ENCODE measurements at regions not wholly inside any gene's neighbourhood (a gene's known extent, or its start where the extent isn't known, plus 50 kb on each side); places are given as distances from the start of the nearest gene placed in this dataset.
A peak's percentile ranks its signal among the peaks of the same experiment; 100 is the strongest.

DNA sequence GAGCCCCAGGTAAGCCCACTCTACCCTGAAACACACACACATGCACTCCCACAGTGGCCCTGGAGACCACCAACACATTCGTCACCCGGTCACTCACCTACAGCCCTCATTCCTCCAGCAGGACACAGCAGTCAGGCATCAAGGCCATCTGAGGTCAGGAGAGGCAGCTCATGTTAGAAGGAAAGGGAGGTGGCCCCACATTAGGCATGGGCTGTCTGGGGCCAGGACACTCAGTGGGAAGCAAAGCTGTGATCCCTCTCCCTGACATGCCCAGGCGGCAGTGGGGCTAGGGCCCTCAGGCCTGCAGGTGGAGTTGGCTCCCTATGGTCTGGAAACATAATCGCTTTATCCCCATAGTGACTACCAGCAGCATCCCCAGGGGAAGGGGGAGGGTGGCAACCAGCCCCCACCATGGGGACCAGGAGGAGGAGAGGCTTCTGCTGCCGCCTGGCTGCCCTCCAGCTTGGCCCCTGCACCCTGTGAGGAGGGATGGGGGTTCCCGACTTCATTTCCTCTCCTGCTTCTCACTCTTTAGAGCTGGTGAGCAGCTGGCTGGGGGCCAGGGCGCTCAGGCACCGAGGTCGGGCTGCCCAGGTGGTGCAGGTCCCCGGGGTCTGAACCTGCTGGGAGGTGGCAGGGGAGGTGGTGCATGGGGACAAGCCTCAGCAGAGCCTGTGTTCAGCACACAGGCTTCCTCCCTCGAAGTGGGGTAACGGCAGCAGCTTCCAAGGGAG is 76.6 kb upstream of the CST7 start:
- H3K36me3 ChIP-seq, result no peaks in the 10 kb centered on the region
- ATAC-seq, result no peak
- H3K4me1 ChIP-seq, result no peaks in the 10 kb centered on the region
- no peak for TF ChIP-seq EP300 (IDR thresholded peaks at IDR 0.05)
- TF ChIP-seq, protein P1, sequence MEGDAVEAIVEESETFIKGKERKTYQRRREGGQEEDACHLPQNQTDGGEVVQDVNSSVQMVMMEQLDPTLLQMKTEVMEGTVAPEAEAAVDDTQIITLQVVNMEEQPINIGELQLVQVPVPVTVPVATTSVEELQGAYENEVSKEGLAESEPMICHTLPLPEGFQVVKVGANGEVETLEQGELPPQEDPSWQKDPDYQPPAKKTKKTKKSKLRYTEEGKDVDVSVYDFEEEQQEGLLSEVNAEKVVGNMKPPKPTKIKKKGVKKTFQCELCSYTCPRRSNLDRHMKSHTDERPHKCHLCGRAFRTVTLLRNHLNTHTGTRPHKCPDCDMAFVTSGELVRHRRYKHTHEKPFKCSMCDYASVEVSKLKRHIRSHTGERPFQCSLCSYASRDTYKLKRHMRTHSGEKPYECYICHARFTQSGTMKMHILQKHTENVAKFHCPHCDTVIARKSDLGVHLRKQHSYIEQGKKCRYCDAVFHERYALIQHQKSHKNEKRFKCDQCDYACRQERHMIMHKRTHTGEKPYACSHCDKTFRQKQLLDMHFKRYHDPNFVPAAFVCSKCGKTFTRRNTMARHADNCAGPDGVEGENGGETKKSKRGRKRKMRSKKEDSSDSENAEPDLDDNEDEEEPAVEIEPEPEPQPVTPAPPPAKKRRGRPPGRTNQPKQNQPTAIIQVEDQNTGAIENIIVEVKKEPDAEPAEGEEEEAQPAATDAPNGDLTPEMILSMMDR (IDR thresholded peaks at IDR 0.05), result no peak
- TF ChIP-seq POLR2AphosphoS5 (IDR thresholded peaks at IDR 0.05), result no peak
- no peak for TF ChIP-seq POLR2A (IDR thresholded peaks at IDR 0.05)
- H3K27ac ChIP-seq, result no peak overlapping the region
- no peak overlapping the region for H3K4me3 ChIP-seq
- 100% methylated on average over 1 of the region's 12 CpGs; no CpG with 5 or more reads in 1 of the 2 donors for WGBS, 2 donors (ENCODE audit: low coverage in 1 of 2)
- peaks cover 16% of the 10 kb centered on the region for H3K27me3 ChIP-seq
- no peaks in the 10 kb centered on the region for H3K9me3 ChIP-seq

DNA sequence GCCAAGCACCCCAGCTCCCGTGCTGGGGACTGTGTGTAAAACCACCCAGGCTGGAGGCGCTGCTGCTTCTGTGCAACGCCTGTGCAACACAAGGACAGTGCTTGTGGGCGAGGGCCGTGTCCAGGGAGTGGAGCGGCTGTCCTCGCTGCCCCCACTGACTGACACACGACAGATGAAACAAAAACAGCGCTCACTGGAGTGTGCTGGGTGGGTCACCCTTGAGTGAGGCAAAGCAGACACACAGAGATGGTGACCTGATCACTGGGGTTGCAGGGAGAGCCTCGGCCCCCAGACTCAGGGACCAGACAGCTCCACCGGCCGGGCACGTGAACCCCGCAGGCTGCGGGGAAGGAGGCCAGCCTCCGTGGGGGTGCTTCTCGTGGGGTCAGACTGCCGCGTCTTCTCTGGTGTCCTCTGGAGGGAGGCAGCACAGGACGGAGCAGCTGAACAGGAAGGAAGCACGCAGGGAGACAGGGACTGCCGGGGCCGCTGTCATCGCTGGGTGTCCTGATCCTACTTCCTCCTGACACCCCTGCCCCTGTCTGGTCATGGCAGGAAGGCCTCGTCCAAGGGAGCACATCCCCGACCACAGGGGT is 75.9 kb upstream of the CST7 start:
- H3K4me3 ChIP-seq, result no peak overlapping the region
- H3K27me3 ChIP-seq, result peaks cover 16% of the 10 kb centered on the region
- no peaks in the 10 kb centered on the region for H3K9me3 ChIP-seq
- no peak for ATAC-seq
- H3K27ac ChIP-seq, result no peak overlapping the region
- TF ChIP-seq EP300 (IDR thresholded peaks at IDR 0.05) (no peak), POLR2AphosphoS5 (IDR thresholded peaks at IDR 0.05) (no peak), POLR2A (IDR thresholded peaks at IDR 0.05) (no peak)
- TF ChIP-seq, protein P1 (IDR thresholded peaks at IDR 0.05), result no peak
- no peaks in the 10 kb centered on the region for H3K4me1 ChIP-seq
- H3K36me3 ChIP-seq, result no peaks in the 10 kb centered on the region
- WGBS, 2 donors (ENCODE audit: low coverage in 1 of 2), result 70% methylated on average over 3 of the region's 26 CpGs; no CpG with 5 or more reads in 1 of the 2 donors

- Histone ChIP-seq H3K4me1 (no peaks in the 10 kb centered on the region), H3K27ac (no peak overlapping the region), H3K36me3 (no peaks in the 10 kb centered on the region), H3K27me3 (peaks cover 16% of the 10 kb centered on the region), H3K9me3 (no peaks in the 10 kb centered on the region), H3K4me3 (no peak overlapping the region)
- 85% methylated on average over 3 of the region's 7 CpGs; no CpG with 5 or more reads in 1 of the 2 donors for WGBS, 2 donors (ENCODE audit: low coverage in 1 of 2)
- ATAC-seq, result no peak
- peak in 1 of 2 donors; percentile 10 for TF ChIP-seq POLR2A (IDR thresholded peaks at IDR 0.05)
- TF ChIP-seq POLR2AphosphoS5 (IDR thresholded peaks at IDR 0.05), result no peak
Observed at GRCh38 chr20:24875078-24875477, 74.0 kb upstream of the CST7 start.

DNA sequence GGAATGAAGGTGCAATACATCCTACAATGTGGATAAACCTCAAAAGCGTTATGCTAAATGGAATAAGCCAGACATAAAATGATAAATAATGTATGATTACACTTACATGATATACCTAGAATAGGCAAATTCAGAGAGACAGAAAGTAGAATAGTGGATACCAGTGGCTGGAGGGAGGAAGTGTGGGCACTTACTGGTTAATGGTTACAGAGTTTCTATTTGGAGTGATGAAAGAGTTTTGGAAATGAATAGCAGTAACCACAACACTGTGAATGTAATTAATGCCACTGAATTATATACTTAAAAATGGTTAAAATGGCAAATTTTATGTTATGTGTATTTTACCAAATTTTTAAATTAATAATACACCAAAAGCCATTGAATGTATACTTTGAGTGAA is 71.4 kb upstream of the CST7 start:
- 71 to 94% methylated on average over 1 of the region's 1 CpG for WGBS, 2 donors (ENCODE audit: low coverage in 1 of 2)
- peaks cover 0 to 21% (median 0%) of the 10 kb centered on the region in 3 donors for H3K9me3 ChIP-seq
- TF ChIP-seq EP300 (IDR thresholded peaks at IDR 0.05) (no peak), POLR2A (IDR thresholded peaks at IDR 0.05) (no peak), POLR2AphosphoS5 (IDR thresholded peaks at IDR 0.05) (no peak)
- TF ChIP-seq, protein P1 (IDR thresholded peaks at IDR 0.05), result no peak
- H3K4me1 ChIP-seq, result no peaks in the 10 kb centered on the region
- peaks cover 6% of the 10 kb centered on the region for H3K27me3 ChIP-seq
- H3K4me3 ChIP-seq, result no peak overlapping the region
- no peaks in the 10 kb centered on the region for H3K36me3 ChIP-seq
- no peak for ATAC-seq
- no peak overlapping the region for H3K27ac ChIP-seq

DNA sequence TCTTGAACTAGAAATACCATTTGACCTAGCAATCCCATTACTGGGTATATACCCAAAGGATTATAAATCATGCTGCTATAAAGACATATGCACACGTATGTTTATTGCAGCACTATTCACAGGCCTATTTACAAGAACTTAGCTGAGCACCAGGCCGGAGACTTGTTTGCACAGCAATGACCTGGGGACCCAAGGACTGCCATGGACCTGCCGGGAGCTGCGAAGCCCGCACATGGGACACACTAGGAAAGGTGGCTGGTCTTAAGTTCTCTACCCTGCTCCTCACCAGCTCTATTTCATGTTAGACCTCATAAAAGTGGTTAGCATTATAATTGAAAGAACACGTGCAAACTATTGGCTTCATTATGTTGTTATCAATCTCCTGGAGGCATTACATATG is 70.4 kb upstream of the CST7 start:
- Histone ChIP-seq H3K36me3 (no peaks in the 10 kb centered on the region), H3K9me3 (peaks cover 0 to 31% (median 0%) of the 10 kb centered on the region in 3 donors), H3K4me1 (no peaks in the 10 kb centered on the region), H3K4me3 (no peak overlapping the region), H3K27ac (no peak overlapping the region), H3K27me3 (no peaks in the 10 kb centered on the region)
- 66 to 83% methylated on average over 6 of the region's 6 CpGs for WGBS, 2 donors (ENCODE audit: low coverage in 1 of 2)
- TF ChIP-seq, protein P1 (IDR thresholded peaks at IDR 0.05), result no peak
- TF ChIP-seq POLR2A (IDR thresholded peaks at IDR 0.05) (no peak), POLR2AphosphoS5 (IDR thresholded peaks at IDR 0.05) (no peak), EP300 (IDR thresholded peaks at IDR 0.05) (no peak)
- ATAC-seq, result no peak

Data from gastroesophageal sphincter (tissue), 4 donors.